ENCODE measurements at regions not wholly inside any gene's neighbourhood (a gene's known extent, or its start where the extent isn't known, plus 50 kb on each side); places are given as distances from the start of the nearest gene placed in this dataset.
"Not testable (repeated sequence)": the region's sequence is repeated elsewhere in the genome, so short reads cannot be mapped to it uniquely, and the experiment has no call there.

GRCh38 chr3:6739288-6739687, 121.6 kb upstream of the GRM7 start:
- Histone ChIP-seq H3K9me3 (ENCODE audit: severe bottlenecking) (no peaks in the 10 kb centered on the region), H3K36me3 (no peaks in the 10 kb centered on the region), H3K27me3 (ENCODE audit: insufficient read depth, low read depth, severe bottlenecking) (peaks cover 49% of the 10 kb centered on the region), H3K4me3 (ENCODE audit: low read depth, low read length) (no peak overlapping the region), H3K27ac (no peak overlapping the region)
- TF ChIP-seq CTCF (IDR thresholded peaks at IDR 0.05; ENCODE audit: low read depth, low read length): no peak
- DNase-seq: no peak

- DNase-seq: no peak
- no peaks in the 10 kb centered on the region for H3K36me3 ChIP-seq
- H3K4me3 ChIP-seq (ENCODE audit: low read depth, low read length): no peak overlapping the region
- no peaks in the 10 kb centered on the region for H3K9me3 ChIP-seq (ENCODE audit: severe bottlenecking)
- no peak for TF ChIP-seq CTCF (IDR thresholded peaks at IDR 0.05; ENCODE audit: low read depth, low read length)
- H3K27me3 ChIP-seq (ENCODE audit: insufficient read depth, low read depth, severe bottlenecking): peaks cover 31% of the 10 kb centered on the region
- no peak overlapping the region for H3K27ac ChIP-seq
Observed at GRCh38 chr3:6743067-6743720, 117.7 kb upstream of the GRM7 start.

- DNase-seq: no peak
- H3K9me3 ChIP-seq (ENCODE audit: severe bottlenecking): no peaks in the 10 kb centered on the region
- TF ChIP-seq CTCF (IDR thresholded peaks at IDR 0.05; ENCODE audit: low read depth, low read length): no peak
- H3K4me3 ChIP-seq (ENCODE audit: low read depth, low read length): no peak overlapping the region
- no peak overlapping the region for H3K27ac ChIP-seq
- no peaks in the 10 kb centered on the region for H3K36me3 ChIP-seq
- H3K27me3 ChIP-seq (ENCODE audit: insufficient read depth, low read depth, severe bottlenecking): peaks cover 24% of the 10 kb centered on the region
Observed at GRCh38 chr3:6746443-6746842, 114.5 kb upstream of the GRM7 start.

GRCh38 chr3:6747017-6747416, 113.9 kb upstream of the GRM7 start:
- TF ChIP-seq CTCF (IDR thresholded peaks at IDR 0.05; ENCODE audit: low read depth, low read length): no peak
- no peak for DNase-seq
- H3K27me3 ChIP-seq (ENCODE audit: insufficient read depth, low read depth, severe bottlenecking): peaks cover 24% of the 10 kb centered on the region
- no peaks in the 10 kb centered on the region for H3K36me3 ChIP-seq
- no peak overlapping the region for H3K4me3 ChIP-seq (ENCODE audit: low read depth, low read length)
- H3K27ac ChIP-seq: no peak overlapping the region
- H3K9me3 ChIP-seq (ENCODE audit: severe bottlenecking): no peaks in the 10 kb centered on the region

- DNase-seq: no peak
- TF ChIP-seq CTCF (IDR thresholded peaks at IDR 0.05; ENCODE audit: low read depth, low read length): no peak
- Histone ChIP-seq H3K27me3 (ENCODE audit: insufficient read depth, low read depth, severe bottlenecking) (peaks cover 21% of the 10 kb centered on the region), H3K9me3 (ENCODE audit: severe bottlenecking) (no peaks in the 10 kb centered on the region), H3K27ac (no peak overlapping the region), H3K36me3 (no peaks in the 10 kb centered on the region), H3K4me3 (ENCODE audit: low read depth, low read length) (no peak overlapping the region)
Observed at GRCh38 chr3:6750782-6751181, 110.1 kb upstream of the GRM7 start.

GRCh38 chr3:6753536-6753935, 107.4 kb upstream of the GRM7 start:
- Histone ChIP-seq H3K9me3 (ENCODE audit: severe bottlenecking) (no peaks in the 10 kb centered on the region), H3K27me3 (ENCODE audit: insufficient read depth, low read depth, severe bottlenecking) (peaks cover 14% of the 10 kb centered on the region), H3K4me3 (ENCODE audit: low read depth, low read length) (no peak overlapping the region), H3K27ac (no peak overlapping the region), H3K36me3 (no peaks in the 10 kb centered on the region)
- no peak for DNase-seq
- TF ChIP-seq CTCF (IDR thresholded peaks at IDR 0.05; ENCODE audit: low read depth, low read length): no peak

GRCh38 chr3:6769532-6770396, 91.2 kb upstream of the GRM7 start:
- not testable (repeated sequence) for H3K4me3 ChIP-seq (ENCODE audit: low read depth, low read length); H3K27ac ChIP-seq; H3K36me3 ChIP-seq; H3K9me3 ChIP-seq (ENCODE audit: severe bottlenecking); H3K27me3 ChIP-seq (ENCODE audit: insufficient read depth, low read depth, severe bottlenecking); DNase-seq

Measured in WERI-Rb-1 (cell line).